SK-N-SH (cell line): ENCODE measurements at regions not wholly inside any gene's neighbourhood (a gene's known extent, or its start where the extent isn't known, plus 50 kb on each side); places are given as distances from the start of the nearest gene placed in this dataset.

Experiments used
- CTCF ChIA-PET: fragments of 300-600, 350-600 bp; formaldehyde crosslinking; extraction: SDS; loops from one replicate; lab custom pipeline; 2021; lab: Yijun Ruan, JAX
- POLR2A ChIA-PET: fragments of 350-600 bp; sonication (Branson Sonifier 250); formaldehyde crosslinking; extraction: SDS; loops from one replicate; lab custom pipeline; 2020; ENCODE audit warnings: antibody characterized with exemption, inconsistent platforms; lab: Yijun Ruan, JAX
- DNase-seq: peaks from one replicate; pipeline ENCODE4 v3.0.0; 2012
- H2AFZ ChIP-seq: fragments of 200-600 bp; sonication (generic); 2 replicates; pipeline ENCODE4 v1.8.1; 2016; ENCODE audit warnings: antibody characterized with exemption, mild to moderate bottlenecking, low read depth
- H3F3A ChIP-seq: fragments of 200-600 bp; sonication (generic); replicated peaks from 2 replicates; pipeline ENCODE3; 2016; ENCODE audit warnings: antibody characterized with exemption, mild to moderate bottlenecking; ENCODE audit not compliant: insufficient read depth
- H3K27ac ChIP-seq, 2 experiments: fragments of 200-500 bp in 1 of 2; fragments of 200-600 bp in 1 of 2; sonication (Bioruptor generic) in 1 of 2; sonication (generic), shearing (Covaris generic) in 1 of 2; 2 replicates each; pipeline versions ENCODE4 v1.5.1 to v1.6.1; 2014 to 2016; ENCODE audit warnings: low read depth in 2 of 2, inconsistent platforms in 1 of 2, low read length in 1 of 2, mild to moderate bottlenecking in 1 of 2, mixed read lengths in 1 of 2
- H3K27me3 ChIP-seq: fragments of 200-600 bp; sonication (generic), shearing (Covaris generic); 2 replicates; pipeline ENCODE4 v1.6.1; 2016; ENCODE audit warnings: mixed run types; ENCODE audit not compliant: insufficient read depth
- H3K36me3 ChIP-seq, 2 experiments: fragments of 200-500 bp in 1 of 2; fragments of 200-600 bp in 1 of 2; sonication (Bioruptor generic) in 1 of 2; sonication (generic) in 1 of 2; replicated peaks in 1 of 2; 2 replicates each; pipeline versions ENCODE3 to v1.5.1; 2014 to 2016; ENCODE audit warnings: low read length in 1 of 2, mild to moderate bottlenecking in 1 of 2; ENCODE audit not compliant: insufficient read depth in 2 of 2, control insufficient read depth in 1 of 2
- H3K4me1 ChIP-seq, 2 experiments: fragments of 200-500 bp in 1 of 2; fragments of 200-600 bp in 1 of 2; sonication (Bioruptor generic) in 1 of 2; sonication (generic), shearing (Covaris generic) in 1 of 2; 2 replicates each; pipeline versions ENCODE4 v1.5.1 to v1.6.1; 2014 to 2016; ENCODE audit warnings: low read depth in 1 of 2, low read length in 1 of 2, mixed run types in 1 of 2; ENCODE audit not compliant: insufficient read depth in 2 of 2, control insufficient read depth in 1 of 2
- H3K4me2 ChIP-seq: fragments of 200-600 bp; sonication (generic), shearing (Covaris generic); 2 replicates; pipeline ENCODE4 v1.6.1; 2017; ENCODE audit warnings: mixed run types
- H3K4me3 ChIP-seq, 2 experiments: fragments of 200-500 bp in 1 of 2; fragments of 200-600 bp in 1 of 2; sonication (Bioruptor generic) in 1 of 2; sonication (generic), shearing (Covaris generic) in 1 of 2; 2 replicates each; pipeline versions ENCODE4 v1.5.1 to v1.8.1; 2014 to 2016; ENCODE audit warnings: low read depth in 2 of 2, inconsistent platforms in 1 of 2, low read length in 1 of 2, mild to moderate bottlenecking in 1 of 2, mixed read lengths in 1 of 2, moderate library complexity in 1 of 2
- H3K79me2 ChIP-seq: fragments of 200-600 bp; sonication (generic); 2 replicates; pipeline ENCODE4 v1.8.1; 2017; ENCODE audit warnings: mild to moderate bottlenecking; ENCODE audit not compliant: insufficient read depth
- H3K9ac ChIP-seq: fragments of 200-600 bp; sonication (generic); 2 replicates; pipeline ENCODE4 v1.6.1; 2017; ENCODE audit warnings: mixed run types
- H3K9me2 ChIP-seq: fragments of 200-600 bp; sonication (generic); 2 replicates; pipeline ENCODE4 v1.6.1; 2017; ENCODE audit warnings: mixed run types
- H3K9me3 ChIP-seq: fragments of 200-600 bp; sonication (generic); 2 replicates; pipeline ENCODE4 v1.6.1; 2017; ENCODE audit warnings: mixed run types, mild to moderate bottlenecking, moderate library complexity
- H4K20me1 ChIP-seq: fragments of 200-600 bp; sonication (generic); 2 replicates; pipeline ENCODE4 v1.6.1; 2017; ENCODE audit warnings: mild to moderate bottlenecking, mixed run types; ENCODE audit not compliant: insufficient read depth
- CHD2 ChIP-seq: fragments of 150-350 bp; IDR thresholded peaks from 2 replicates; pipeline ENCODE4 v1.6.1; 2018; ENCODE audit warnings: low read length; ENCODE audit not compliant: partially characterized antibody
- ELF1 ChIP-seq: IDR thresholded peaks from 2 replicates; pipeline ENCODE4 v1.4.0; 2012
- EZH2phosphoT487 ChIP-seq: fragments of 200-600 bp; sonication (generic); IDR thresholded peaks from 2 replicates; pipeline ENCODE4 v1.6.1; 2017; ENCODE audit warnings: low read depth, mixed run types, mild to moderate bottlenecking, antibody characterized with exemption, moderate library complexity, borderline replicate concordance
- FOSL2 ChIP-seq: IDR thresholded peaks from 2 replicates; pipeline ENCODE4 v1.4.0; 2012; ENCODE audit warnings: low read depth, mild to moderate bottlenecking, moderate library complexity, borderline replicate concordance
- FOXJ3 ChIP-seq: sonication (generic); formaldehyde crosslinking; IDR thresholded peaks from 2 replicates; pipeline ENCODE4 v1.5.1; 2020; ENCODE audit warnings: mild to moderate bottlenecking, missing genetic modification reagents
- FOXM1 ChIP-seq: IDR thresholded peaks from 2 replicates; pipeline ENCODE4 v1.4.0; 2012; ENCODE audit warnings: low read depth, mild to moderate bottlenecking
- JUND ChIP-seq: IDR thresholded peaks from 2 replicates; pipeline ENCODE4 v1.4.0; 2012
- MEF2A ChIP-seq: IDR thresholded peaks from 2 replicates; pipeline ENCODE4 v1.4.0; 2012; ENCODE audit warnings: low read depth, borderline replicate concordance
- MXI1 ChIP-seq: IDR thresholded peaks from 2 replicates; pipeline ENCODE4 v1.6.1; 2012; ENCODE audit warnings: mild to moderate bottlenecking, low read depth, low read length, improper control_type of control experiment
- NFIC ChIP-seq: IDR thresholded peaks from 2 replicates; pipeline ENCODE4 v1.4.0; 2012; ENCODE audit warnings: borderline replicate concordance
- NRF1 ChIP-seq: IDR thresholded peaks from 2 replicates; pipeline ENCODE4 v1.6.1; 2012; ENCODE audit warnings: low read depth, mild to moderate bottlenecking, low read length
- RAD21 ChIP-seq: IDR thresholded peaks from 2 replicates; pipeline ENCODE4 v1.6.1; 2012; ENCODE audit warnings: mild to moderate bottlenecking, low read length
- RCOR1 ChIP-seq: fragments of 150-350 bp; IDR thresholded peaks from 2 replicates; pipeline ENCODE4 v1.6.1; 2017; ENCODE audit warnings: antibody characterized with exemption, low read length
- RXRA ChIP-seq: IDR thresholded peaks from 2 replicates; pipeline ENCODE4 v1.4.0; 2012; ENCODE audit warnings: low read depth, mild to moderate bottlenecking, borderline replicate concordance
- SIN3A ChIP-seq: IDR thresholded peaks from 2 replicates; pipeline ENCODE4 v1.6.1; 2012; ENCODE audit warnings: low read depth, mild to moderate bottlenecking, low read length, moderate library complexity, borderline replicate concordance
- SMC3 ChIP-seq: IDR thresholded peaks from 2 replicates; pipeline ENCODE4 v1.6.1; 2012; ENCODE audit warnings: low read depth, low read length, improper control_type of control experiment
- TAF1 ChIP-seq: IDR thresholded peaks from 2 replicates; pipeline ENCODE4 v1.6.1; 2012; ENCODE audit warnings: low read depth, mild to moderate bottlenecking, low read length, moderate library complexity, borderline replicate concordance
- TEAD4 ChIP-seq: IDR thresholded peaks from 2 replicates; pipeline ENCODE4 v1.4.0; 2012; ENCODE audit warnings: mild to moderate bottlenecking, borderline replicate concordance; ENCODE audit not compliant: insufficient read depth
- YY1 ChIP-seq: IDR thresholded peaks from 2 replicates; pipeline ENCODE4 v1.4.0; 2012; ENCODE audit warnings: low read depth, mild to moderate bottlenecking
- TF ChIP-seq, protein P1 (sequence below): fragments of 150-350 bp; IDR thresholded peaks from 2 replicates; pipeline ENCODE4 v1.6.1; 2017; ENCODE audit warnings: antibody characterized with exemption, low read length, low read depth, borderline replicate concordance
- TF ChIP-seq, protein P2 (sequence below): fragments of 150-350 bp; IDR thresholded peaks from 2 replicates; pipeline ENCODE4 v1.6.1; 2016; ENCODE audit warnings: mild to moderate bottlenecking, low read depth, low read length
- TF ChIP-seq, protein P3 (sequence below): IDR thresholded peaks from 2 replicates; pipeline ENCODE4 v1.4.0; 2012; ENCODE audit warnings: low read depth
- TF ChIP-seq, protein P4 (sequence below): IDR thresholded peaks from 2 replicates; pipeline ENCODE4 v1.6.1; 2012; ENCODE audit warnings: mild to moderate bottlenecking, low read depth, low read length, moderate library complexity

DNA sequence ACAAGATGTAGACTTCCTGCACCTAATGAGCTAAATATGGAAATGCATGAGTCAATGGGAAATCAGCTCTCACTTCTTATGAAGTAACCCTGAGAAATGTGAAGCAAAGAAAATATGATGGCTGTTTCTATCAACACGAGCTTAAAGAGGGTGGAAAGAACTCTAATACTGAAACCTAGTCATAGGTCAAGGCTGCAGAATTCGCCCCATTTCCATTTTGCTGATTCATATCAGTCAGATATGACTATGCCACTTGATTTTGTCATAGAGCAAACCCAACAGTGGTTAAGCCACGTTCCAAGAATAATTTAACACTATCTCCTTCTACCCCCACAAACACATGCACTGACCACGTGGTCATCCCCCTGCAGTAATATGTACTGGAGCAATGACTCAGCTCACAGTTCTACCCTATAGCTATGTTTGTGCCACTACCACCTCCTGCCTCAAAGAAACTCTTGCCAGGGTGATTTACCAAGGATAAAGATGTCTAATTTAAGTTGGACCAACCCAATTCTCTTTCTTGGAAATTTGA lies 157.5 kb downstream of the TMTC3 start (continued):
- TF ChIP-seq, protein P1, sequence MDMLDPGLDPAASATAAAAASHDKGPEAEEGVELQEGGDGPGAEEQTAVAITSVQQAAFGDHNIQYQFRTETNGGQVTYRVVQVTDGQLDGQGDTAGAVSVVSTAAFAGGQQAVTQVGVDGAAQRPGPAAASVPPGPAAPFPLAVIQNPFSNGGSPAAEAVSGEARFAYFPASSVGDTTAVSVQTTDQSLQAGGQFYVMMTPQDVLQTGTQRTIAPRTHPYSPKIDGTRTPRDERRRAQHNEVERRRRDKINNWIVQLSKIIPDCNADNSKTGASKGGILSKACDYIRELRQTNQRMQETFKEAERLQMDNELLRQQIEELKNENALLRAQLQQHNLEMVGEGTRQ, result no peak
- TF ChIP-seq MXI1 (no peak), EZH2phosphoT487 (no peak), RCOR1 (no peak), JUND (peak; percentile 83), SIN3A (no peak), CHD2 (no peak), RXRA (peak; percentile 71; the same call in 1 of the 2 replicates), FOXJ3 (CRISPR knock-in tag) (no peak), NRF1 (no peak)
- TF ChIP-seq, protein P2, sequence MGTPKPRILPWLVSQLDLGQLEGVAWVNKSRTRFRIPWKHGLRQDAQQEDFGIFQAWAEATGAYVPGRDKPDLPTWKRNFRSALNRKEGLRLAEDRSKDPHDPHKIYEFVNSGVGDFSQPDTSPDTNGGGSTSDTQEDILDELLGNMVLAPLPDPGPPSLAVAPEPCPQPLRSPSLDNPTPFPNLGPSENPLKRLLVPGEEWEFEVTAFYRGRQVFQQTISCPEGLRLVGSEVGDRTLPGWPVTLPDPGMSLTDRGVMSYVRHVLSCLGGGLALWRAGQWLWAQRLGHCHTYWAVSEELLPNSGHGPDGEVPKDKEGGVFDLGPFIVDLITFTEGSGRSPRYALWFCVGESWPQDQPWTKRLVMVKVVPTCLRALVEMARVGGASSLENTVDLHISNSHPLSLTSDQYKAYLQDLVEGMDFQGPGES, result no peak
- TF ChIP-seq, protein P3, sequence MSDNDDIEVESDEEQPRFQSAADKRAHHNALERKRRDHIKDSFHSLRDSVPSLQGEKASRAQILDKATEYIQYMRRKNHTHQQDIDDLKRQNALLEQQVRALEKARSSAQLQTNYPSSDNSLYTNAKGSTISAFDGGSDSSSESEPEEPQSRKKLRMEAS, result peak; percentile 95

DNA sequence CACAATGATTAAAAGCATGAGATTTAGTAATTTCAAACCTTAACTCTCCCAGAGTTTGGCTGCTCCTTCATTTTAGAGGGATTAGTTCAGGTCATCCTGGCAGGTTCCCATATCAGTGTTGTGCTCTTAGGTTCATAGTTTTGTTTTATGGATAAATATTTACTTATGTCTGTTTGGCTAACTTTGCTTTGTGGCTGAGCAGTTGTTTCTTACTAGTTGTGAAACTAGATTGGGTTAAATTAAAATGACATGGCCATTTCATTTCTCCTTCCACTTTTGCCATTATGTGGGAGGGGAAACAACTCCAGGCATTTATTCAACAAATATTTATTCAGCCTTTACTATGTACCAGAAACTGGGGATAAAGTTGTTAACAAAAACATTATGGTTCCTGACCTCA lies 158.8 kb downstream of the TMTC3 start:
- Histone ChIP-seq H3K9me2 (no peaks in the 10 kb centered on the region), H3K36me3 (no peaks in the 10 kb centered on the region), H3K27ac (peak overlapping the region in 1 of 2 experiments; percentile 99; a peak in 2 of 4 replicates), H3K27me3 (no peaks in the 10 kb centered on the region), H3K9ac (no peak overlapping the region), H4K20me1 (no peaks in the 10 kb centered on the region), H2AFZ (no peak overlapping the region), H3K4me2 (0 out of 2 replicates have a peak overlapping the region, but pooled peaks have one; percentile 46), H3K79me2 (no peaks in the 10 kb centered on the region)
- DNase-seq, result no peak
- POLR2A ChIA-PET, result no interaction called here
- TF ChIP-seq NFIC (no peak), FOXM1 (no peak), RXRA (no peak), SMC3 (no peak), ELF1 (no peak), TEAD4 (no peak), MEF2A (no peak), FOSL2 (no peak), TAF1 (no peak), SIN3A (no peak), YY1 (no peak), RAD21 (no peak), FOXJ3 (CRISPR knock-in tag) (no peak)
- TF ChIP-seq, protein P4, sequence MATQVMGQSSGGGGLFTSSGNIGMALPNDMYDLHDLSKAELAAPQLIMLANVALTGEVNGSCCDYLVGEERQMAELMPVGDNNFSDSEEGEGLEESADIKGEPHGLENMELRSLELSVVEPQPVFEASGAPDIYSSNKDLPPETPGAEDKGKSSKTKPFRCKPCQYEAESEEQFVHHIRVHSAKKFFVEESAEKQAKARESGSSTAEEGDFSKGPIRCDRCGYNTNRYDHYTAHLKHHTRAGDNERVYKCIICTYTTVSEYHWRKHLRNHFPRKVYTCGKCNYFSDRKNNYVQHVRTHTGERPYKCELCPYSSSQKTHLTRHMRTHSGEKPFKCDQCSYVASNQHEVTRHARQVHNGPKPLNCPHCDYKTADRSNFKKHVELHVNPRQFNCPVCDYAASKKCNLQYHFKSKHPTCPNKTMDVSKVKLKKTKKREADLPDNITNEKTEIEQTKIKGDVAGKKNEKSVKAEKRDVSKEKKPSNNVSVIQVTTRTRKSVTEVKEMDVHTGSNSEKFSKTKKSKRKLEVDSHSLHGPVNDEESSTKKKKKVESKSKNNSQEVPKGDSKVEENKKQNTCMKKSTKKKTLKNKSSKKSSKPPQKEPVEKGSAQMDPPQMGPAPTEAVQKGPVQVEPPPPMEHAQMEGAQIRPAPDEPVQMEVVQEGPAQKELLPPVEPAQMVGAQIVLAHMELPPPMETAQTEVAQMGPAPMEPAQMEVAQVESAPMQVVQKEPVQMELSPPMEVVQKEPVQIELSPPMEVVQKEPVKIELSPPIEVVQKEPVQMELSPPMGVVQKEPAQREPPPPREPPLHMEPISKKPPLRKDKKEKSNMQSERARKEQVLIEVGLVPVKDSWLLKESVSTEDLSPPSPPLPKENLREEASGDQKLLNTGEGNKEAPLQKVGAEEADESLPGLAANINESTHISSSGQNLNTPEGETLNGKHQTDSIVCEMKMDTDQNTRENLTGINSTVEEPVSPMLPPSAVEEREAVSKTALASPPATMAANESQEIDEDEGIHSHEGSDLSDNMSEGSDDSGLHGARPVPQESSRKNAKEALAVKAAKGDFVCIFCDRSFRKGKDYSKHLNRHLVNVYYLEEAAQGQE, result no peak
- TF ChIP-seq, protein P2, result no peak
- TF ChIP-seq, protein P1, result no peak
- TF ChIP-seq, protein P3, result no peak
- TF ChIP-seq, all 33 proteins: peak for 0
- Histone ChIP-seq H3K4me1 (peaks cover 8 to 36% of the 10 kb centered on the region in 2 experiments), H3F3A (peaks cover 39% of the 10 kb centered on the region), H3K4me3 (no peak overlapping the region), H3K9me3 (no peaks in the 10 kb centered on the region)
- CTCF ChIA-PET, result no interaction called here
